GM12878 (cell line): ENCODE measurements at regions not wholly inside any gene's neighbourhood (a gene's known extent, or its start where the extent isn't known, plus 50 kb on each side); places are given as distances from the start of the nearest gene placed in this dataset.

Source experiments
- BHLHE40 ChIP-seq, 2 experiments: fragments of 450-650 bp in 1 of 2; IDR thresholded peaks; 2 replicates each; pipeline ENCODE4 v1.6.1; 2011 to 2017; ENCODE audit warnings: low read depth in 2 of 2, borderline replicate concordance in 1 of 2, improper control_type of control experiment in 1 of 2, low read length in 1 of 2, mild to moderate bottlenecking in 1 of 2
- CHD2 ChIP-seq: IDR thresholded peaks from 2 replicates; pipeline ENCODE4 v1.6.1; 2011; ENCODE audit warnings: low read depth, low read length, improper control_type of control experiment, borderline replicate concordance
- FOS ChIP-seq: IDR thresholded peaks from 3 replicates; pipeline ENCODE4 v1.6.1; 2011; ENCODE audit warnings: borderline replicate concordance; ENCODE audit not compliant: insufficient read length; ENCODE audit errors: extremely low read depth
- FOXM1 ChIP-seq: IDR thresholded peaks from 2 replicates; pipeline ENCODE4 v1.6.1; 2012; ENCODE audit warnings: low read depth, mild to moderate bottlenecking, inconsistent platforms, low read length, moderate library complexity
- HDAC6 ChIP-seq: fragments of 200-600 bp; sonication (generic); IDR thresholded peaks from one replicate; pipeline ENCODE4 v1.8.0; 2017; ENCODE audit warnings: antibody characterized with exemption; ENCODE audit not compliant: unreplicated experiment
- JUNB ChIP-seq: IDR thresholded peaks from 2 replicates; pipeline ENCODE4 v1.6.1; 2016; ENCODE audit warnings: antibody characterized with exemption, mild to moderate bottlenecking
- MTA3 ChIP-seq: IDR thresholded peaks from 2 replicates; pipeline ENCODE4 v1.6.1; 2012; ENCODE audit warnings: low read length, inconsistent platforms, borderline replicate concordance
- MXI1 ChIP-seq: fragments of 150-350 bp; IDR thresholded peaks from 2 replicates; pipeline ENCODE4 v1.6.1; 2011; ENCODE audit warnings: low read depth, mild to moderate bottlenecking, inconsistent platforms, low read length, improper control_type of control experiment
- NFIC ChIP-seq: IDR thresholded peaks from 2 replicates; pipeline ENCODE4 v1.6.1; 2012; ENCODE audit warnings: low read depth, mild to moderate bottlenecking, inconsistent platforms, low read length, moderate library complexity
- PAX5 ChIP-seq: IDR thresholded peaks from 2 replicates; pipeline ENCODE4 v1.6.1; 2011; ENCODE audit warnings: low read depth, low read length, borderline replicate concordance
- POLR2AphosphoS5 ChIP-seq: IDR thresholded peaks from 2 replicates; pipeline ENCODE4 v1.6.1; 2011; ENCODE audit warnings: mild to moderate bottlenecking, low read length, inconsistent platforms
- POU2F2 ChIP-seq: IDR thresholded peaks from 3 replicates; pipeline ENCODE4 v1.6.1; 2011; ENCODE audit warnings: low read depth, mild to moderate bottlenecking, low read length, borderline replicate concordance
- RBBP5 ChIP-seq: fragments of 200-600 bp; sonication (generic); conservative IDR thresholded peaks from 2 replicates; pipeline ENCODE4 v1.6.1; 2016
- RELA ChIP-seq: fragments of 450-650 bp; IDR thresholded peaks from 2 replicates; pipeline ENCODE4 v1.8.0; 2014; ENCODE audit warnings: borderline replicate concordance; ENCODE audit not compliant: partially characterized antibody
- SIN3A ChIP-seq: IDR thresholded peaks from 2 replicates; pipeline ENCODE4 v1.6.1; 2012; ENCODE audit warnings: low read depth, low read length, improper control_type of control experiment
- SMAD5 ChIP-seq: IDR thresholded peaks from 2 replicates; pipeline ENCODE4 v1.6.1; 2016; ENCODE audit warnings: antibody characterized with exemption, low read depth
- SMARCA5 ChIP-seq: fragments of 450-650 bp; IDR thresholded peaks from 2 replicates; pipeline ENCODE4 v1.6.1; 2017; ENCODE audit warnings: mild to moderate bottlenecking
- STAT3 ChIP-seq: IDR thresholded peaks from 2 replicates; pipeline ENCODE4 v1.6.1; 2011; ENCODE audit warnings: low read depth, low read length, improper control_type of control experiment
- TCF3 ChIP-seq: IDR thresholded peaks from 2 replicates; pipeline ENCODE4 v1.6.1; 2012; ENCODE audit warnings: low read depth, mild to moderate bottlenecking, low read length, borderline replicate concordance; ENCODE audit not compliant: insufficient read depth
- ZNF207 ChIP-seq: fragments of 450-650 bp; IDR thresholded peaks from 2 replicates; pipeline ENCODE4 v1.6.1; 2014; ENCODE audit warnings: antibody characterized with exemption, mild to moderate bottlenecking, borderline replicate concordance
- ZNF217 ChIP-seq: fragments of 450-650 bp; IDR thresholded peaks from 2 replicates; pipeline ENCODE4 v1.6.1; 2017; ENCODE audit warnings: antibody characterized with exemption, mild to moderate bottlenecking
- ZNF274 ChIP-seq: IDR thresholded peaks from one replicate; pipeline ENCODE4 v1.8.0; 2011; ENCODE audit not compliant: insufficient read length, insufficient read depth
- ZNF384 ChIP-seq: IDR thresholded peaks from 2 replicates; pipeline ENCODE4 v1.6.1; 2012; ENCODE audit warnings: low read depth, mild to moderate bottlenecking, low read length, improper control_type of control experiment, borderline replicate concordance
- TF ChIP-seq, protein P1 (sequence below): fragments of 450-650 bp; IDR thresholded peaks from 2 replicates; pipeline ENCODE4 v1.6.1; 2016; ENCODE audit warnings: mild to moderate bottlenecking
- TF ChIP-seq, protein P2 (sequence below): fragments of 450-650 bp; IDR thresholded peaks from 2 replicates; pipeline ENCODE4 v1.6.1; 2014; ENCODE audit warnings: mild to moderate bottlenecking
- TF ChIP-seq, protein P3 (sequence below): IDR thresholded peaks from 2 replicates; pipeline ENCODE4 v1.6.1; 2012; ENCODE audit warnings: low read depth, low read length, improper control_type of control experiment
- TF ChIP-seq, protein P4 (sequence below): fragments of 450-650 bp; formaldehyde crosslinking; IDR thresholded peaks from 2 replicates; pipeline ENCODE4 v1.5.0; 2022; ENCODE audit warnings: mild to moderate bottlenecking, missing genetic modification characterization

DNA sequence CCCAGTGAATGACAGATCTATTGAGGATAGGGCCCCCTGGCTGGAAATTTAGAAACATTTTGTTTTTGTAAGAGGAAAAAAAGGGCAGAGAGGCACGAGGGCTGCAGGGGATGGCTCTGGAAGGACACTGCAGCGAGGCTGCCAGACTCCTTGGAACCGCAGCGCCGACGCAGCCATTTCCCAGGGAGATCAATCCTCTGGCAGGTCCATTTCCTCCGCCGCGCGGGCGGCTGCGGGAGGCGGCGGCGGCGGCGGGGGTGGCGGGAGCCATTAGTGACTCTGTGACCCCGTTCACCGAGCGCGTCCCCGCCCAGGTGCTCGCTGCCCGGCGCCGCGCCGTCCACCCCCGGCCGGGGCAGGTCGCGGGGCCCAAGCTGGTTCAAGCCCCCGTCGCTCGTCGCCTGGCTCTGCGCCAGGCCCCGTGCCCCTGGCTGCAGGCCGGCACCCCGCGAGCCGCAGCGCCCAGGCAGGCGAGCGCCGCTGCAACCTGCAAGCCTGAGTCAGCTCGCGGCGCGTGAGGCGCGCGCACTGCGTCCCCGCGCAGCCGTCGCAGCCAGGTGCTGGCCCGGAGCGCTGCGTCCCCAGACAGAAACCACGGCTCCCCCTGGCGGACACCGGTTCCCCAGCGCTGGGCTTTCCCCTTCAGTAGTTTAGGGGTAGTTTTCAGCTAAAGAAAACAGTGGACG, 192.6 kb downstream of the KATNAL1 start (continued):
- TF ChIP-seq, protein P1, sequence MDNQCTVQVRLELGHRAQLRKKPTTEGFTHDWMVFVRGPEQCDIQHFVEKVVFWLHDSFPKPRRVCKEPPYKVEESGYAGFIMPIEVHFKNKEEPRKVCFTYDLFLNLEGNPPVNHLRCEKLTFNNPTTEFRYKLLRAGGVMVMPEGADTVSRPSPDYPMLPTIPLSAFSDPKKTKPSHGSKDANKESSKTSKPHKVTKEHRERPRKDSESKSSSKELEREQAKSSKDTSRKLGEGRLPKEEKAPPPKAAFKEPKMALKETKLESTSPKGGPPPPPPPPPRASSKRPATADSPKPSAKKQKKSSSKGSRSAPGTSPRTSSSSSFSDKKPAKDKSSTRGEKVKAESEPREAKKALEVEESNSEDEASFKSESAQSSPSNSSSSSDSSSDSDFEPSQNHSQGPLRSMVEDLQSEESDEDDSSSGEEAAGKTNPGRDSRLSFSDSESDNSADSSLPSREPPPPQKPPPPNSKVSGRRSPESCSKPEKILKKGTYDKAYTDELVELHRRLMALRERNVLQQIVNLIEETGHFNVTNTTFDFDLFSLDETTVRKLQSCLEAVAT, result no peak
- TF ChIP-seq ZNF217 (0 out of 2 replicates have a peak, but pooled peaks have one; percentile 66), ZNF274 (no peak), MXI1 (no peak; the same call in 1 of the 2 replicates), RBBP5 (no peak), JUNB (no peak), ZNF384 (no peak), SMARCA5 (peak; percentile 93), RELA (peak; percentile 95), POLR2AphosphoS5 (peak; percentile 51; the same call in 1 of the 2 replicates), FOXM1 (no peak), HDAC6 (no peak), SIN3A (peak; percentile 51; the same call in 1 of the 2 replicates), PAX5 (peak; percentile 63; the same call in 1 of the 2 replicates), POU2F2 (0 out of 3 replicates have a peak, but pooled peaks have one; percentile 25), STAT3 (no peak), SMAD5 (no peak), NFIC (no peak), TCF3 (peak; percentile 94), CHD2 (no peak), FOS (no peak), ZNF207 (peak; percentile 76; the same call in 1 of the 2 replicates), MTA3 (no peak), BHLHE40 (IDR thresholded peaks at IDR 0.05; ENCODE audit: borderline replicate concordance in 1 of 2, low read depth in 2 of 2, low read length in 1 of 2) (peak; percentile 78 to 93)
- TF ChIP-seq, protein P2, sequence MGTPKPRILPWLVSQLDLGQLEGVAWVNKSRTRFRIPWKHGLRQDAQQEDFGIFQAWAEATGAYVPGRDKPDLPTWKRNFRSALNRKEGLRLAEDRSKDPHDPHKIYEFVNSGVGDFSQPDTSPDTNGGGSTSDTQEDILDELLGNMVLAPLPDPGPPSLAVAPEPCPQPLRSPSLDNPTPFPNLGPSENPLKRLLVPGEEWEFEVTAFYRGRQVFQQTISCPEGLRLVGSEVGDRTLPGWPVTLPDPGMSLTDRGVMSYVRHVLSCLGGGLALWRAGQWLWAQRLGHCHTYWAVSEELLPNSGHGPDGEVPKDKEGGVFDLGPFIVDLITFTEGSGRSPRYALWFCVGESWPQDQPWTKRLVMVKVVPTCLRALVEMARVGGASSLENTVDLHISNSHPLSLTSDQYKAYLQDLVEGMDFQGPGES, result no peak
- TF ChIP-seq, protein P3, sequence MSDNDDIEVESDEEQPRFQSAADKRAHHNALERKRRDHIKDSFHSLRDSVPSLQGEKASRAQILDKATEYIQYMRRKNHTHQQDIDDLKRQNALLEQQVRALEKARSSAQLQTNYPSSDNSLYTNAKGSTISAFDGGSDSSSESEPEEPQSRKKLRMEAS, result peak; percentile 41; the same call in 1 of the 2 replicates
- TF ChIP-seq, protein P4, sequence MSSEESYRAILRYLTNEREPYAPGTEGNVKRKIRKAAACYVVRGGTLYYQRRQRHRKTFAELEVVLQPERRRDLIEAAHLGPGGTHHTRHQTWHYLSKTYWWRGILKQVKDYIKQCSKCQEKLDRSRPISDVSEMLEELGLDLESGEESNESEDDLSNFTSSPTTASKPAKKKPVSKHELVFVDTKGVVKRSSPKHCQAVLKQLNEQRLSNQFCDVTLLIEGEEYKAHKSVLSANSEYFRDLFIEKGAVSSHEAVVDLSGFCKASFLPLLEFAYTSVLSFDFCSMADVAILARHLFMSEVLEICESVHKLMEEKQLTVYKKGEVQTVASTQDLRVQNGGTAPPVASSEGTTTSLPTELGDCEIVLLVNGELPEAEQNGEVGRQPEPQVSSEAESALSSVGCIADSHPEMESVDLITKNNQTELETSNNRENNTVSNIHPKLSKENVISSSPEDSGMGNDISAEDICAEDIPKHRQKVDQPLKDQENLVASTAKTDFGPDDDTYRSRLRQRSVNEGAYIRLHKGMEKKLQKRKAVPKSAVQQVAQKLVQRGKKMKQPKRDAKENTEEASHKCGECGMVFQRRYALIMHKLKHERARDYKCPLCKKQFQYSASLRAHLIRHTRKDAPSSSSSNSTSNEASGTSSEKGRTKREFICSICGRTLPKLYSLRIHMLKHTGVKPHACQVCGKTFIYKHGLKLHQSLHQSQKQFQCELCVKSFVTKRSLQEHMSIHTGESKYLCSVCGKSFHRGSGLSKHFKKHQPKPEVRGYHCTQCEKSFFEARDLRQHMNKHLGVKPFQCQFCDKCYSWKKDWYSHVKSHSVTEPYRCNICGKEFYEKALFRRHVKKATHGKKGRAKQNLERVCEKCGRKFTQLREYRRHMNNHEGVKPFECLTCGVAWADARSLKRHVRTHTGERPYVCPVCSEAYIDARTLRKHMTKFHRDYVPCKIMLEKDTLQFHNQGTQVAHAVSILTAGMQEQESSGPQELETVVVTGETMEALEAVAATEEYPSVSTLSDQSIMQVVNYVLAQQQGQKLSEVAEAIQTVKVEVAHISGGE (CRISPR knock-in tag), result no peak
